K562 (cell line): ENCODE measurements at regions not wholly inside any gene's neighbourhood (a gene's known extent, or its start where the extent isn't known, plus 50 kb on each side); places are given as distances from the start of the nearest gene placed in this dataset.

ENCODE experiments used
- ATAC-seq: fragments of 200-7000 bp; cut with Tn5 transposase; 3 replicates; pipeline ENCODE4 v1.9.1; 2020; ENCODE audit warnings: moderate library complexity
- BruUV-seq: library from RNA; stranded (reverse); fragments of 400-500 nt; replicated peaks from 2 replicates; lab custom pipeline; 2021; lab: Mats Ljungman, UMichigan
- CTCF ChIA-PET: fragments of 300-600 bp; formaldehyde crosslinking; extraction: SDS; loops from one replicate; lab custom pipeline; 2021; ENCODE audit warnings: low intra/inter-chr PET ratio; lab: Yijun Ruan, JAX
- POLR2A ChIA-PET: fragments of 300-600, 350-650 bp; sonication (Branson Sonifier 250); formaldehyde crosslinking; extraction: SDS; loops from one replicate; lab custom pipeline; 2021; ENCODE audit warnings: antibody characterized with exemption, inconsistent platforms; lab: Yijun Ruan, JAX
- DNase-seq, 4 experiments: peaks; one replicate each; pipeline versions ENCODE4 v3.0.0 to v3.0.0-alpha.2; 2011 to 2018; ENCODE audit warnings: low spot score in 3 of 4, mixed read lengths in 3 of 4; ENCODE audit errors: extremely low read depth in 1 of 4
- FAIRE-seq: peaks from 2 replicates; lab custom pipeline; 2011; peaks lifted over from hg19 to GRCh38; lab: Jason Lieb, UNC
- H2AFZ ChIP-seq: 2 replicates; pipeline ENCODE4 v1.6.0; 2011; ENCODE audit warnings: low read depth, low read length, control low read depth, inconsistent platforms
- H3K27ac ChIP-seq: fragments of 200-600 bp; 3 replicates; pipeline ENCODE4 v1.8.0; 2011; ENCODE audit warnings: low read depth, mild to moderate bottlenecking, control low read depth, inconsistent platforms, low read length, moderate library complexity, mixed read lengths; ENCODE audit errors: extremely low read depth
- H3K27me3 ChIP-seq, 2 experiments: fragments of 300-600 bp in 1 of 2; 2 replicates in 1 of 2; 3 replicates in 1 of 2; pipeline versions ENCODE4 v1.6.0 to v1.8.0; 2011; ENCODE audit warnings: inconsistent platforms in 2 of 2, low read length in 2 of 2, mild to moderate bottlenecking in 1 of 2, mixed read lengths in 1 of 2, moderate library complexity in 1 of 2; ENCODE audit not compliant: control insufficient read depth in 2 of 2, insufficient read depth in 2 of 2
- H3K36me3 ChIP-seq: fragments of 300-600 bp; 3 replicates; pipeline ENCODE4 v1.8.0; 2011; ENCODE audit warnings: mild to moderate bottlenecking, low read length, inconsistent platforms; ENCODE audit not compliant: control insufficient read depth, insufficient read depth
- H3K4me1 ChIP-seq, 2 experiments: fragments of 200-600 bp in 1 of 2; replicated peaks in 1 of 2; 2 replicates in 1 of 2; 3 replicates in 1 of 2; pipeline versions ENCODE4 v1.5.1 to v1.8.0; 2011; ENCODE audit warnings: inconsistent platforms in 2 of 2, low read length in 2 of 2, mild to moderate bottlenecking in 1 of 2, mixed read lengths in 1 of 2, moderate library complexity in 1 of 2; ENCODE audit not compliant: control insufficient read depth in 2 of 2, insufficient read depth in 2 of 2
- H3K4me2 ChIP-seq: 2 replicates; pipeline ENCODE4 v1.6.1; 2011; ENCODE audit warnings: low read length, control low read depth, inconsistent platforms, mixed read lengths; ENCODE audit not compliant: insufficient read depth
- H3K4me3 ChIP-seq: fragments of 200-600 bp; sonication (generic), shearing (Covaris generic); 2 replicates; pipeline ENCODE4 v1.5.1; 2016; ENCODE audit warnings: control low read depth, inconsistent platforms
- H3K79me2 ChIP-seq: fragments of 200-600 bp; 3 replicates; pipeline ENCODE4 v1.8.0; 2011; ENCODE audit warnings: low read length, inconsistent platforms; ENCODE audit not compliant: control insufficient read depth, insufficient read depth
- H3K9ac ChIP-seq, 2 experiments: 2 replicates each; pipeline versions ENCODE4 v1.6.0 to v1.6.1; 2011; ENCODE audit warnings: low read depth in 2 of 2, low read length in 2 of 2, control low read depth in 1 of 2, inconsistent platforms in 1 of 2, mild to moderate bottlenecking in 1 of 2, mixed read lengths in 1 of 2; ENCODE audit not compliant: insufficient read depth in 1 of 2
- H3K9me1 ChIP-seq: one replicate; pipeline ENCODE4 v1.6.0; 2011; ENCODE audit warnings: inconsistent platforms, mild to moderate bottlenecking, low read length, moderate library complexity; ENCODE audit not compliant: control insufficient read depth, insufficient read depth
- H3K9me3 ChIP-seq: replicated peaks from 2 replicates; pipeline ENCODE4 v1.5.1; 2011; ENCODE audit warnings: low read depth, low read length, inconsistent platforms; ENCODE audit not compliant: control insufficient read depth, insufficient read depth
- H4K20me1 ChIP-seq: replicated peaks from 2 replicates; pipeline ENCODE4 v1.6.1; 2011; ENCODE audit warnings: low read length, inconsistent platforms, mixed read lengths; ENCODE audit not compliant: control insufficient read depth, insufficient read depth
- DPF2 ChIP-seq: fragments of 450-650 bp; IDR thresholded peaks from 2 replicates; pipeline ENCODE4 v1.6.1; 2016
- KDM1A ChIP-seq, 2 experiments: fragments of 450-650 bp; IDR thresholded peaks; 2 replicates each; pipeline ENCODE4 v1.6.1; 2016; ENCODE audit warnings: mild to moderate bottlenecking in 2 of 2
- RAD51 ChIP-seq: fragments of 450-650 bp; IDR thresholded peaks from 2 replicates; pipeline ENCODE4 v1.7.1; 2016; ENCODE audit warnings: low read depth, mild to moderate bottlenecking, borderline replicate concordance
- ZNF143 ChIP-seq: sonication (generic); formaldehyde crosslinking; IDR thresholded peaks from 2 replicates; pipeline ENCODE4 v1.9.0; 2022; ENCODE audit warnings: mild to moderate bottlenecking, missing genetic modification reagents
- WGBS: fragments of 100-300 bp; shearing (Covaris generic); methylation state at CpG from one replicate; pipeline ENCODE4 v1.1.6; 2016; ENCODE audit warnings: low coverage, mixed read lengths; ENCODE audit not compliant: insufficient coverage; ENCODE audit errors: missing lambda C conversion rate; 5-methylcytosine and 5-hydroxymethylcytosine counted together
- in situ Hi-C: fragments of 300-500 bp; cut with MboI; formaldehyde crosslinking; loops from 4 replicates; pipeline ENCODE4 v1.15.0; 2018; ENCODE audit warnings: inconsistent platforms, mixed read lengths
- intact Hi-C: fragments of 100-400 bp; cut with micrococcal nuclease; formaldehyde crosslinking; loops from 2 replicates; pipeline ENCODE4 v1.14.2; 2022
- TF ChIP-seq, protein P1 (sequence below): fragments of 200-800 bp; sonication (Bioruptor generic); IDR thresholded peaks from 2 replicates; pipeline ENCODE4 v1.6.1; 2017; ENCODE audit warnings: missing genetic modification characterization, missing compliant biosample characterization

DNA sequence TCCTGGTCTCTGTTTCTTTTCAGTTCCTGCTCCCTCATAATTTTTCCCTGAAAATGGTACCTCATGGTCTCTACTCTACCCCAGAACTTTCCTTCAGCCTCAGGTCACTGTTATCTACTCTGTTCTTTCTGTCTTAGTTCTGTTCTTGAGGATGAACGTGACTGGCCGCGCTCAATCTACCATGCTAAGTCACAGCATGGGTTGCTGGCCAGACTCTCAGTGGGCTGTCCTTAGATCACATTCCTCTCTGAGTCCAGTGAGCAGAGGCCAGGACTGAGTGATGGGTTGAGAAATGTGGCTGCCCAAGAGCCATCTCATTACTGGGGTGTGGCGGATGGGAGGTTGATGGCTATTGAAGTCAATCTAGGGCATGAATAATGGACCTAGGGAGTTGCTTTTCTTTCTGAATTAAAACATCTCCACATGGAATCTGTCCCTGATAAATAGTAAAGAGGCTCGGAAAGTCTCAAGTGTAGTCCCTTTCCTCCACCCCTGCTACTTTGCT is 164.0 kb upstream of the DTNBP1 start (continued):
- TF ChIP-seq, protein P1, sequence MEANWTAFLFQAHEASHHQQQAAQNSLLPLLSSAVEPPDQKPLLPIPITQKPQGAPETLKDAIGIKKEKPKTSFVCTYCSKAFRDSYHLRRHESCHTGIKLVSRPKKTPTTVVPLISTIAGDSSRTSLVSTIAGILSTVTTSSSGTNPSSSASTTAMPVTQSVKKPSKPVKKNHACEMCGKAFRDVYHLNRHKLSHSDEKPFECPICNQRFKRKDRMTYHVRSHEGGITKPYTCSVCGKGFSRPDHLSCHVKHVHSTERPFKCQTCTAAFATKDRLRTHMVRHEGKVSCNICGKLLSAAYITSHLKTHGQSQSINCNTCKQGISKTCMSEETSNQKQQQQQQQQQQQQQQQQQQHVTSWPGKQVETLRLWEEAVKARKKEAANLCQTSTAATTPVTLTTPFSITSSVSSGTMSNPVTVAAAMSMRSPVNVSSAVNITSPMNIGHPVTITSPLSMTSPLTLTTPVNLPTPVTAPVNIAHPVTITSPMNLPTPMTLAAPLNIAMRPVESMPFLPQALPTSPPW (CRISPR knock-in tag): no peak
- TF ChIP-seq DPF2: peak; percentile 23; the same call in 1 of the 2 replicates
- no peak for TF ChIP-seq ZNF143 (CRISPR knock-in tag)

DNA sequence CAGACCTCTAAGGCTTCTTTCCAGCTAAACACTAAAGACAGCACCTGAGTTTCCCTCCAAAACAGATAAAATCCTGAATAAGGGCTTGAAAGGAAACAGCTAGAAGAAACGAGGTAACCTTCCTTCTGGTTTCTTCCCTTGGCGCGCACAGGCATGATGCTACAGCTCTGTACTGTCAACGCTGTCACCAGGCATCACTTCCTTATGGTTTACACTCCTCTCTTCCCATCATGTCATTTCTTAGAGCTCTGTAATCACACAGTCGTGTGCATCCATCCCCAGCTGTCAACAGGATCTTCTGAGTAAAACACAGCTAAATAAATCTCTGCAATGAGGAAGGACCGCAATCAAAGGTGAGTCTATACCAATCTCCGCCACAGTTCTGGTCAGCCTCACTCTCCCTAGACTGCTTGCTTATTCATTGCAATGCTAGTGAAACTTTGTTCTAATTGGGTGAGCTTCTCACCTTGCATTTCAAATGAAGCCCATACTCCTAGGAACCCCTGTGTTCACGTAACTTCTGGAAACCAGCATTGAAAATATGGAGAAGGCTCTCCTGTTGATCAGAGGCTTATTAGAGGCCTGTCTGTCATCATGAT is 162.6 kb upstream of the DTNBP1 start:
- BruUV-seq: no TSS peak
- Histone ChIP-seq H3K9me1 (no peaks in the 10 kb centered on the region), H3K4me3 (no peak overlapping the region), H3K27ac (no peak overlapping the region), H3K79me2 (no peaks in the 10 kb centered on the region), H3K9me3 (no peaks in the 10 kb centered on the region), H3K4me2 (no peak overlapping the region), H3K36me3 (no peaks in the 10 kb centered on the region), H2AFZ (no peak overlapping the region), H3K27me3 (peaks cover 0 to 5% of the 10 kb centered on the region in 2 experiments; a peak in 1 of 5 replicates), H3K9ac (no peak overlapping the region), H3K4me1 (peaks cover 7 to 10% of the 10 kb centered on the region in 2 experiments; a peak in 3 of 5 replicates), H4K20me1 (no peaks in the 10 kb centered on the region)
- no peak for FAIRE-seq
- CTCF ChIA-PET: no interaction called here
- WGBS: 58% methylated on average over 8 of the region's 8 CpGs
- no peak for ATAC-seq
- TF ChIP-seq RAD51 (no peak), KDM1A (IDR thresholded peaks at IDR 0.05) (peak; percentile 24 to 47; a peak in 1 of 4 replicates)
- in situ Hi-C loops: no loop called here
- intact Hi-C loops: no loop called here
- POLR2A ChIA-PET: interaction anchor here (0.6 to 1.0 kb wide), 4 partner anchors 45 to 134 kb away, joined by 3 read pairs; no protein-coding TSS in a partner anchor
- DNase-seq: no peak
